K562 (cell line): ENCODE measurements at regions not wholly inside any gene's neighbourhood (a gene's known extent, or its start where the extent isn't known, plus 50 kb on each side); places are given as distances from the start of the nearest gene placed in this dataset.

Source experiments
- TAF7 ChIP-seq: fragments of 450-650 bp; IDR thresholded peaks from 2 replicates; pipeline ENCODE4 v1.6.1; 2016; ENCODE audit warnings: missing genetic modification characterization, missing compliant biosample characterization
- TCF7L2 ChIP-seq: fragments of 150-350 bp; IDR thresholded peaks from 2 replicates; pipeline ENCODE4 v1.6.1; 2016; ENCODE audit warnings: low read depth, mild to moderate bottlenecking, low read length, moderate library complexity
- TF ChIP-seq, protein P1 (sequence below): fragments of 450-650 bp; formaldehyde crosslinking; IDR thresholded peaks from 2 replicates; pipeline ENCODE4 v1.4.0; 2020; ENCODE audit warnings: mild to moderate bottlenecking, moderate library complexity

DNA sequence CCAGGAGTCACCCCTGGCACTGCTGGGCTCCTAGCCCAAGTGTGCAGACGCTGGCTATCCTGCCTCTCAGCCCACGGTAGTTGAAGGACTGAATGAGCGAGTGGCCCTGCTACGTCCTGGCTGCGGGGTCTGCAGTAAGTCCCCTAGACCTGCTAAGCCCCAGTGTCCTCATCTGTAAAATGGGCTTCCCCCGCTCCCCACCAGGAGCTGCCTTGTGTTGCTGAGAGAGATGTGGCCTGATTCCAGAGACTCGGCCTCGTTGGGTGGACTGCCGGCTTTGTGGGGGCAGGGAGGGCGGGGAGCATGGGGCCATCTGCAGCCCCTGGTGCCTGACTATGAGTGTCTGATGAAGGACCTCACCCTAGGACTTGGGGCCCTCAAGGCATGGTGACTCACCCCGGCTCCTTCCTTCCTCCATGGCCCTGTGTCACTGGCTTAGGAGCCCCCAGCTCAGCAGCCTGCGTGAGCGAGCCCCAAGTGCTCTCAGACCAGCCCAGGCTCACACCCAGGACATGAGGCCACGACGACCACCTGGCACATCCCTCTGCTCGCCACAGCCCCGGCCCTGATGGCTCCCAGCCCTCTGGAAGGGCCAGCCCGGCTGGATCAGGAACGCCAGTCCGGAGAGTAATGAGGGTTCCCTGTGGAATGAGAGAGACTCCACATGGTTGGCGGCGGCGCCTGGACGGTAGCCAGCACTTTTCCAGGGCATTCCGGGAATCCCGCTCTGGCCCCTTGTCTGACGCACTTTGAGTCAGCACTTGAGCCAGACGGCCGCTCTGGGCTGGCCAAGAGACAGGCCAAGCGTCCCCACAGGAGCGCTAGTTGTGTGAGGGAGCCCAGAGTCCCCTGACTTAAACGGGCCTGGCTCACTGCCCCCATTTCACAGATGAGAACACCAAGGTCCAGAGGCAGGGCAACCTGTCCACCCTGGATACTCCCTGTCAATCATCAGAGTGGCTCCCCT lies 50.5 kb upstream of the SHISAL1 start:
- TF ChIP-seq TCF7L2: no peak
- no peak for TF ChIP-seq TAF7 (tag)
- TF ChIP-seq, protein P1, sequence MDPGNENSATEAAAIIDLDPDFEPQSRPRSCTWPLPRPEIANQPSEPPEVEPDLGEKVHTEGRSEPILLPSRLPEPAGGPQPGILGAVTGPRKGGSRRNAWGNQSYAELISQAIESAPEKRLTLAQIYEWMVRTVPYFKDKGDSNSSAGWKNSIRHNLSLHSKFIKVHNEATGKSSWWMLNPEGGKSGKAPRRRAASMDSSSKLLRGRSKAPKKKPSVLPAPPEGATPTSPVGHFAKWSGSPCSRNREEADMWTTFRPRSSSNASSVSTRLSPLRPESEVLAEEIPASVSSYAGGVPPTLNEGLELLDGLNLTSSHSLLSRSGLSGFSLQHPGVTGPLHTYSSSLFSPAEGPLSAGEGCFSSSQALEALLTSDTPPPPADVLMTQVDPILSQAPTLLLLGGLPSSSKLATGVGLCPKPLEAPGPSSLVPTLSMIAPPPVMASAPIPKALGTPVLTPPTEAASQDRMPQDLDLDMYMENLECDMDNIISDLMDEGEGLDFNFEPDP: no peak
